GM23338 (cell line): ENCODE measurements at regions not wholly inside any gene's neighbourhood (a gene's known extent, or its start where the extent isn't known, plus 50 kb on each side); places are given as distances from the start of the nearest gene placed in this dataset.

Experiments
- ATAC-seq: fragments of 200-7000 bp; cut with Tn5 transposase; 3 replicates; pipeline ENCODE4 v1.9.1; 2020
- DNase-seq: peaks from one replicate; pipeline ENCODE4 v3.0.0-alpha.2; 2015; ENCODE audit warnings: low spot score
- H2AFZ ChIP-seq: fragments of 200-600 bp; sonication (generic); 2 replicates; pipeline ENCODE4 v1.8.0; 2016; ENCODE audit warnings: antibody characterized with exemption, mild to moderate bottlenecking, moderate library complexity
- H3F3A ChIP-seq: fragments of 200-600 bp; sonication (generic); replicated peaks from 2 replicates; pipeline ENCODE4 v1.8.0; 2017; ENCODE audit warnings: antibody characterized with exemption, mixed run types, low read depth
- H3K27ac ChIP-seq: fragments of 200-600 bp; sonication (generic); 2 replicates; pipeline ENCODE4 v1.6.1; 2016; ENCODE audit warnings: low read depth
- H3K27me3 ChIP-seq: fragments of 200-600 bp; sonication (generic); 2 replicates; pipeline ENCODE4 v1.8.0; 2016; ENCODE audit warnings: mild to moderate bottlenecking, mixed run types, moderate library complexity; ENCODE audit not compliant: insufficient read depth
- H3K36me3 ChIP-seq: fragments of 200-600 bp; sonication (generic); 2 replicates; pipeline ENCODE4 v1.8.0; 2016; ENCODE audit warnings: mild to moderate bottlenecking; ENCODE audit not compliant: insufficient read depth
- H3K4me1 ChIP-seq: fragments of 200-600 bp; sonication (generic); 2 replicates; pipeline ENCODE4 v1.8.0; 2016; ENCODE audit warnings: mild to moderate bottlenecking, moderate library complexity; ENCODE audit not compliant: insufficient read depth
- H3K4me2 ChIP-seq: fragments of 200-600 bp; sonication (generic); 2 replicates; pipeline ENCODE4 v1.7.1; 2017; ENCODE audit warnings: mixed run types
- H3K4me3 ChIP-seq: fragments of 200-600 bp; sonication (generic); 2 replicates; pipeline ENCODE4 v1.6.1; 2016; ENCODE audit warnings: mixed run types
- H3K79me2 ChIP-seq: fragments of 200-600 bp; sonication (generic); replicated peaks from 2 replicates; pipeline ENCODE4 v1.8.0; 2017; ENCODE audit warnings: mild to moderate bottlenecking; ENCODE audit not compliant: insufficient read depth
- H3K9me2 ChIP-seq: fragments of 200-600 bp; sonication (generic); 2 replicates; pipeline ENCODE4 v1.8.0; 2017; ENCODE audit not compliant: insufficient read depth
- H4K20me1 ChIP-seq: fragments of 200-600 bp; sonication (generic); replicated peaks from 2 replicates; pipeline ENCODE4 v1.8.0; 2017; ENCODE audit warnings: mild to moderate bottlenecking; ENCODE audit not compliant: insufficient read depth
- H3K27ac Mint-ChIP-seq: 2 replicates; pipeline ENCODE4 v1.8.0; 2020; ENCODE audit warnings: inconsistent platforms, mild to moderate bottlenecking, moderate library complexity, mixed read lengths
- H3K27me3 Mint-ChIP-seq: 3 replicates; pipeline ENCODE4 v1.8.0; 2022; ENCODE audit warnings: low read depth, mild to moderate bottlenecking, moderate library complexity, mixed read lengths, inconsistent platforms; ENCODE audit not compliant: insufficient read depth, poor library complexity
- H3K36me3 Mint-ChIP-seq: 3 replicates; pipeline ENCODE4 v1.8.0; 2021; ENCODE audit warnings: low read depth, mild to moderate bottlenecking, inconsistent platforms, moderate library complexity, mixed read lengths
- H3K4me1 Mint-ChIP-seq: 3 replicates; pipeline ENCODE4 v1.8.0; 2020; ENCODE audit warnings: mild to moderate bottlenecking, inconsistent platforms, mixed read lengths
- H3K4me3 Mint-ChIP-seq: 3 replicates; pipeline ENCODE4 v1.8.0; 2021; ENCODE audit warnings: moderate library complexity, mild to moderate bottlenecking, inconsistent platforms, mixed read lengths
- H3K9me3 Mint-ChIP-seq: 3 replicates; pipeline ENCODE4 v1.8.0; 2020; ENCODE audit warnings: moderate library complexity, mild to moderate bottlenecking, inconsistent platforms, mixed read lengths
- CREB1 ChIP-seq: fragments of 250-450 bp; sonication (Bioruptor Pico); IDR thresholded peaks from 2 replicates; pipeline ENCODE4 v1.5.0; 2020; ENCODE audit warnings: low read depth, mild to moderate bottlenecking, moderate library complexity
- EZH2phosphoT487 ChIP-seq: fragments of 200-600 bp; sonication (generic); IDR thresholded peaks from one replicate; pipeline ENCODE4 v1.8.1; 2018; ENCODE audit warnings: antibody characterized with exemption; ENCODE audit not compliant: unreplicated experiment
- JUNB ChIP-seq: IDR thresholded peaks from one replicate; pipeline ENCODE4 v1.6.1; 2016; ENCODE audit warnings: antibody characterized with exemption; ENCODE audit not compliant: unreplicated experiment
- POLR2AphosphoS5 ChIP-seq: IDR thresholded peaks from 2 replicates; pipeline ENCODE4 v1.6.1; 2016; ENCODE audit warnings: antibody characterized with exemption, low read depth
- REST ChIP-seq: IDR thresholded peaks from one replicate; pipeline ENCODE4 v1.6.1; 2018; ENCODE audit warnings: antibody characterized with exemption; ENCODE audit not compliant: unreplicated experiment
- STAT1 ChIP-seq: IDR thresholded peaks from one replicate; pipeline ENCODE4 v1.6.1; 2016; ENCODE audit warnings: antibody characterized with exemption; ENCODE audit not compliant: unreplicated experiment
- TF ChIP-seq, protein P1 (sequence below): fragments of 250-450 bp; sonication (Bioruptor Pico); IDR thresholded peaks from 2 replicates; pipeline ENCODE4 v1.5.0; 2020; ENCODE audit warnings: mild to moderate bottlenecking, moderate library complexity
- TF ChIP-seq, protein P2 (sequence below): IDR thresholded peaks from 2 replicates; pipeline ENCODE4 v1.6.1; 2016; ENCODE audit warnings: antibody characterized with exemption

DNA sequence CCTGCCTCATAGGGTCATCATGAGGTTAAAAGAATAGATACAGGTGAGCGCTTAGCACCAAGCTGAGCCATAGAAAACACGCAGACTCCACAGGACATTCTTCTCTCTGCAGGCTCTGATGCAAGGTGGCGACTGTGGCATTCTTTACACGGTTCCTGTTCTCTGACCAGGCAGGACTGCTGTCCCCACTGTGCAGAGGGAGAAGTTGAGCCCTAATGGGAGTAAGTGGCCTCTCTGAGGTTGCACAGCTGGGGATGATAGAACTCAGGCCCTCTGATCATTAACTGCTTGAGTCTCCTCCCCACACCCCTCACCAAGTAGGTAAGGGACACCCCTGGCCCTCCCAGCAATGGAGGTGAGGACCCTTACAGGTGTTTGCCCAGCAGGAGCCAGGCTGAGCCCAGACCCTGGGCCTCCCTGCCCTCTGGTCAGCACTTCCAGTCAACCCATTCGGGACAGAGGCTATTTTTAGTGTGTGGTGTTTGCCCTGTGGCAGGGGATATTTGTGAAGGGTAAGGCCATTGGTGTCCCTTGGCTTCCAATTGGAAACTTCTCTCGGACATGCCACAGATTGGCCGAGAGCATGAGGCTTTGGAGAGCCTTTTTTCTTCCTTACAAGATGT is 116.8 kb downstream of the VEGFA start (continued):
- TF ChIP-seq, protein P1, sequence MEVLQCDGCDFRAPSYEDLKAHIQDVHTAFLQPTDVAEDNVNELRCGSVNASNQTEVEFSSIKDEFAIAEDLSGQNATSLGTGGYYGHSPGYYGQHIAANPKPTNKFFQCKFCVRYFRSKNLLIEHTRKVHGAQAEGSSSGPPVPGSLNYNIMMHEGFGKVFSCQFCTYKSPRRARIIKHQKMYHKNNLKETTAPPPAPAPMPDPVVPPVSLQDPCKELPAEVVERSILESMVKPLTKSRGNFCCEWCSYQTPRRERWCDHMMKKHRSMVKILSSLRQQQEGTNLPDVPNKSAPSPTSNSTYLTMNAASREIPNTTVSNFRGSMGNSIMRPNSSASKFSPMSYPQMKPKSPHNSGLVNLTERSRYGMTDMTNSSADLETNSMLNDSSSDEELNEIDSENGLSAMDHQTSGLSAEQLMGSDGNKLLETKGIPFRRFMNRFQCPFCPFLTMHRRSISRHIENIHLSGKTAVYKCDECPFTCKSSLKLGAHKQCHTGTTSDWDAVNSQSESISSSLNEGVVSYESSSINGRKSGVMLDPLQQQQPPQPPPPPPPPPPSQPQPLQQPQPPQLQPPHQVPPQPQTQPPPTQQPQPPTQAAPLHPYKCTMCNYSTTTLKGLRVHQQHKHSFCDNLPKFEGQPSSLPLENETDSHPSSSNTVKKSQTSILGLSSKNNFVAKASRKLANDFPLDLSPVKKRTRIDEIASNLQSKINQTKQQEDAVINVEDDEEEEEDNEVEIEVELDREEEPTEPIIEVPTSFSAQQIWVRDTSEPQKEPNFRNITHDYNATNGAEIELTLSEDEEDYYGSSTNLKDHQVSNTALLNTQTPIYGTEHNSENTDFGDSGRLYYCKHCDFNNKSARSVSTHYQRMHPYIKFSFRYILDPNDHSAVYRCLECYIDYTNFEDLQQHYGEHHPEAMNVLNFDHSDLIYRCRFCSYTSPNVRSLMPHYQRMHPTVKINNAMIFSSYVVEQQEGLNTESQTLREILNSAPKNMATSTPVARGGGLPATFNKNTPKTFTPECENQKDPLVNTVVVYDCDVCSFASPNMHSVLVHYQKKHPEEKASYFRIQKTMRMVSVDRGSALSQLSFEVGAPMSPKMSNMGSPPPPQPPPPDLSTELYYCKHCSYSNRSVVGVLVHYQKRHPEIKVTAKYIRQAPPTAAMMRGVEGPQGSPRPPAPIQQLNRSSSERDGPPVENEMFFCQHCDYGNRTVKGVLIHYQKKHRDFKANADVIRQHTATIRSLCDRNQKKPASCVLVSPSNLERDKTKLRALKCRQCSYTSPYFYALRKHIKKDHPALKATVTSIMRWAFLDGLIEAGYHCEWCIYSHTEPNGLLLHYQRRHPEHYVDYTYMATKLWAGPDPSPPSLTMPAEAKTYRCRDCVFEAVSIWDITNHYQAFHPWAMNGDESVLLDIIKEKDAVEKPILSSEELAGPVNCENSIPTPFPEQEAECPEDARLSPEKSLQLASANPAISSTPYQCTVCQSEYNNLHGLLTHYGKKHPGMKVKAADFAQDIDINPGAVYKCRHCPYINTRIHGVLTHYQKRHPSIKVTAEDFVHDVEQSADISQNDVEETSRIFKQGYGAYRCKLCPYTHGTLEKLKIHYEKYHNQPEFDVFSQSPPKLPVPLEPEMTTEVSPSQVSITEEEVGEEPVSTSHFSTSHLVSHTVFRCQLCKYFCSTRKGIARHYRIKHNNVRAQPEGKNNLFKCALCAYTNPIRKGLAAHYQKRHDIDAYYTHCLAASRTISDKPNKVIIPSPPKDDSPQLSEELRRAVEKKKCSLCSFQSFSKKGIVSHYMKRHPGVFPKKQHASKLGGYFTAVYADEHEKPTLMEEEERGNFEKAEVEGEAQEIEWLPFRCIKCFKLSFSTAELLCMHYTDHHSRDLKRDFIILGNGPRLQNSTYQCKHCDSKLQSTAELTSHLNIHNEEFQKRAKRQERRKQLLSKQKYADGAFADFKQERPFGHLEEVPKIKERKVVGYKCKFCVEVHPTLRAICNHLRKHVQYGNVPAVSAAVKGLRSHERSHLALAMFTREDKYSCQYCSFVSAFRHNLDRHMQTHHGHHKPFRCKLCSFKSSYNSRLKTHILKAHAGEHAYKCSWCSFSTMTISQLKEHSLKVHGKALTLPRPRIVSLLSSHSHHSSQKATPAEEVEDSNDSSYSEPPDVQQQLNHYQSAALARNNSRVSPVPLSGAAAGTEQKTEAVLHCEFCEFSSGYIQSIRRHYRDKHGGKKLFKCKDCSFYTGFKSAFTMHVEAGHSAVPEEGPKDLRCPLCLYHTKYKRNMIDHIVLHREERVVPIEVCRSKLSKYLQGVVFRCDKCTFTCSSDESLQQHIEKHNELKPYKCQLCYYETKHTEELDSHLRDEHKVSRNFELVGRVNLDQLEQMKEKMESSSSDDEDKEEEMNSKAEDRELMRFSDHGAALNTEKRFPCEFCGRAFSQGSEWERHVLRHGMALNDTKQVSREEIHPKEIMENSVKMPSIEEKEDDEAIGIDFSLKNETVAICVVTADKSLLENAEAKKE (CRISPR knock-in tag) = no peak

GRCh38 chr6:43886067-43886461 is 116.1 kb downstream of the VEGFA start:
- Histone ChIP-seq H2AFZ (no peak overlapping the region), H3K27ac (no peak overlapping the region), H3K79me2 (no peaks in the 10 kb centered on the region), H3K27me3 (0 out of 2 replicates have a peak, but pooled peaks cover 4% of the 10 kb centered on the region), H3K9me2 (no peaks in the 10 kb centered on the region), H4K20me1 (no peaks in the 10 kb centered on the region), H3K4me2 (no peak overlapping the region), H3F3A (no peaks in the 10 kb centered on the region), H3K36me3 (no peaks in the 10 kb centered on the region), H3K4me1 (peaks cover 9% of the 10 kb centered on the region), H3K4me3 (no peak overlapping the region)
- Mint-ChIP-seq H3K27ac (no peak overlapping the region), H3K4me1 (peaks cover 14% of the 10 kb centered on the region), H3K27me3 (peaks cover 10% of the 10 kb centered on the region), H3K36me3 (no peaks in the 10 kb centered on the region), H3K9me3 (no peaks in the 10 kb centered on the region), H3K4me3 (no peak overlapping the region)
- DNase-seq (no peak), ATAC-seq (no peak)
- TF ChIP-seq POLR2AphosphoS5 (no peak), EZH2phosphoT487 (no peak), REST (no peak), JUNB (no peak), STAT1 (no peak), CREB1 (CRISPR knock-in tag) (no peak)
- TF ChIP-seq, protein P2, sequence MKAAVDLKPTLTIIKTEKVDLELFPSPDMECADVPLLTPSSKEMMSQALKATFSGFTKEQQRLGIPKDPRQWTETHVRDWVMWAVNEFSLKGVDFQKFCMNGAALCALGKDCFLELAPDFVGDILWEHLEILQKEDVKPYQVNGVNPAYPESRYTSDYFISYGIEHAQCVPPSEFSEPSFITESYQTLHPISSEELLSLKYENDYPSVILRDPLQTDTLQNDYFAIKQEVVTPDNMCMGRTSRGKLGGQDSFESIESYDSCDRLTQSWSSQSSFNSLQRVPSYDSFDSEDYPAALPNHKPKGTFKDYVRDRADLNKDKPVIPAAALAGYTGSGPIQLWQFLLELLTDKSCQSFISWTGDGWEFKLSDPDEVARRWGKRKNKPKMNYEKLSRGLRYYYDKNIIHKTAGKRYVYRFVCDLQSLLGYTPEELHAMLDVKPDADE = no peak
